ENCODE measurements at regions not wholly inside any gene's neighbourhood (a gene's known extent, or its start where the extent isn't known, plus 50 kb on each side); places are given as distances from the start of the nearest gene placed in this dataset.

DNA sequence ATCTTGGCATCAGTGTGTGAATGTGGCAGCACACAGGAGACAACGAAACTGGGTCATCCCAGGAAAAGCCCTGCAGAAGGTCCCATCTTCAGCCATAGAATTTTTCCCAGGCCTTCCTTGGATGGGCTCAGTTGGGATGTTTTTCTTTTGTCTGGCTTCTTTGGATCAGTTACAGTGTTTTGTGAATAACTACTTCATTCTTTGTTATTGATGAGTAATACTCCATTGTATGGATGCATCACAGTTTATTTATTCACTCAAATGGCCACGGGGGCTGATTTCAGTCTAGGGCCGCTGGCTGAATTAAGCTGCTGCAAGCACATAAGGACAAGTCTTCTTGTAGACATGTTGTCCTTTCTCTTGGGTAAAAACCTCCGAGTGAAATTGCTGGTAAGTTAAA is 81.3 kb upstream of the CD93 start:
- DNase-seq (ENCODE audit: low spot score) = no peak

DNA sequence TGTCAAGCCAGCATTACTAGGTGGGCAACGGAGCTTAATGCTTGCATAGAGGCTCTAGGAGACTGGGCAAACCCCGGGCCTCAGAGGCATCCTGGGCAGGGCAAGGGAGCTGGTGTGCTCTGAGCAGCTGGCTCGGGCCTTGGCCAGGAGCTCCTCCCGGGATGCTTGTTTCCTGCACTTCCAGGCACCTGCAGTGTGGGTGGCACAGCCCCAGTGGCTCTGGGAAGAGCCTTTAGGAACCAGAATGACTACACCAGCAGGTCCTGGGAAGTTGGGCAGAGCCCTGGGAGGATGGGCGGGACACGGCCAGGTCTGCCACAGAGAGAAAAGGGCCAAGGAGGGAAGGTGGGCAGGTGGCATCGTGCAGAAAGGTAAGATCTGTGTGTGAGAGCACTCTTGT is 80.4 kb upstream of the CD93 start:
- DNase-seq (ENCODE audit: low spot score) = no peak

DNA sequence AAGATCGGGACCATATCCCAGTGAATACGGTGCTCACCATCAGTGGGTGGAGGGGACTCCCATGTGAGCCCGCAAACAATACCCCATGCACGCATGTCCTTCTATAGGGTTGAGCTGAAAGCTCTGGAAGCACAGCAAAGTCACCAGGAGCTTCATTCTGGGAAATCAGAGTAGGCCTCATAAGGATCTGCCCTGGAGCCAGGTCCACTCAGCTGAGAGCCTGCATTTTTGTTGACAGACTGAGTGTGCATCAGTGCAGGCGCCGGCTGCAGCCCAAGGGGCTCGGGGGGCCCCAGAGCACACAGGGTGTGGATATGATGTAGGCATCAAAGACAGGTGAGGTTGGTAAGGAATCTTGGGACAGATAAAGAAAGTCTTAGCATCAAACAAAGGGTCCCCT is 79.8 kb upstream of the CD93 start:
- no peak for DNase-seq (ENCODE audit: low spot score)

DNA sequence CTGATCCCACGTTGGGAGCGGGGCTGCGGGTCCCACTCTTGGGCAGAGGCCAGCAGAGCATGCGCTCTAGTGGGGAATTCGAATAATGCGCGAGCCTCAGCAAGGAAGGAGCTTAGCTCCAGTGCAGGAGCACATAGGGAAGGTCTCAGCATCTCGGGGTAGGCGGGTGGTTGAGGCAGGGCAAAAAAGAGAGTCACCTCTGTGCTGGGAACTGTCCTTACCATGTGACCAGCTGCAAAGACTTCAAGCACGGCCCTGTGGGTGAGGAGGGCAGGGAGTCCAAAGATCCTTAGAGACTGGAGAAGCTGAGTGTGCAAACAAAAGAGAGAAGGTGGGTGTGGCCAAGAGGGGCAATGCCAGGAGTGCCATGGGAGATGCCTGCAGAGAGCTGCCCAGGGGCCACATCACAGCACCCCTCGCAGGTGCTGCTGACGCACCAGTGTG is 79.2 kb upstream of the CD93 start:
- DNase-seq (ENCODE audit: low spot score) = no peak

DNA sequence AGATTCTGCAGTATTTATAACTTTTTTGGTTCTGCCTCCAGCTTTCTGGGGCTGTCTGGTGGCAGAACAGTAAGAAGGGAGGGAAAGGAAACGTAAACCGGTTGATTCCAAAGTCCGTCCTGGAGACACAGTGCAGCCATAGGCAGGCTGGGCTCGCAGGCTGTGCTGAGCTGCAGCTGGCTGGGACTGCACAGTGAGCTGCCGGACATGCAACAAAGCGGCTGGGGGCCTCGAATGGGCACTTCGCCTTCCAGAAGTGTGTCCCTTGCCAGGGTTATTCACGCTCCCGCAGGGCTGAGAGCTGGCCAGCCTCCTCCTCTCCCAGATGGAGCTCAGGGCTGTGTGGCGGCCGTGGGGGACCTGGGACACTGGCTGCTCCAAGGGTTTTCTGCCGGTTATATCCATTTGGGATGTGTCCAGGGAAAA is 78.1 kb upstream of the CD93 start:
- DNase-seq (ENCODE audit: low spot score) = no peak

DNA sequence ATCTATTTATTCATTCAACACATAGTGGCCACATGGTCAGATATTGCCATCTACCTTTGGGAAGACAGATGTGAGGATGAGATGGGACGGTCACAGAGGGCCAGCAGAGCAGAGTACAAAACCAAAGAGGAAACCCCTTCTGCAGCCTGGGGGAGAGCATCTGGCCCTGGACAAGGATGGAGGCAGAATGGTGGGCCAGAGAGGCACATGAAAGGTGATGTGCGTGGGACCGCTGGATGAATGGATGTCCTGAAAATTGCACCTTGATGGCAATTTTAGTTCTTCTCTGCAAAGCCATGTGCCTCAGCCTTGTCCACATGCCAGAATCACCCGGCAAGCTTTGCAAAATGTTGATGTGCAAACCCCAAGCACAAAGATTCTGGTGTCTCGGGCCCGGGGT is 77.4 kb upstream of the CD93 start:
- DNase-seq (ENCODE audit: low spot score) = no peak

DNA sequence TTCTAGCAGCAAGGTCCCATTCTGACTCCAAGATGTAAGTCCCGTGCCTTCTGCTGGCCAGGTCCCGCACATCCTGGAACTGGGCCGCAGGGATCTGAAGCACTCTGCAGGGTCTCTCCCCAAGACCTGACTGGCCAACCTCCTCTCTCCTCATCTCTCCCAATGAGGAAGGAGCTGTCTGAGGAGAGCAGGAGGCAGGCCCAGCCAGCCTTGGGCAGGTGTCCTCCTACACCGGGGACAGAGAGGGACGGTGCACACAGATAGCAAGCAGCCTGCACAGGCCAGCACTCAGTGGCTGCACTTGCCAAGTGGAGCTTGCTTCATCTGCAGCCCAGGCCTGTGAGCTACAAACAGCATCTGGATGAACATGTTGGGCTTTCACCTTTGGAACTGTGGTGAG is 76.8 kb upstream of the CD93 start:
- DNase-seq (ENCODE audit: low spot score) = no peak

DNA sequence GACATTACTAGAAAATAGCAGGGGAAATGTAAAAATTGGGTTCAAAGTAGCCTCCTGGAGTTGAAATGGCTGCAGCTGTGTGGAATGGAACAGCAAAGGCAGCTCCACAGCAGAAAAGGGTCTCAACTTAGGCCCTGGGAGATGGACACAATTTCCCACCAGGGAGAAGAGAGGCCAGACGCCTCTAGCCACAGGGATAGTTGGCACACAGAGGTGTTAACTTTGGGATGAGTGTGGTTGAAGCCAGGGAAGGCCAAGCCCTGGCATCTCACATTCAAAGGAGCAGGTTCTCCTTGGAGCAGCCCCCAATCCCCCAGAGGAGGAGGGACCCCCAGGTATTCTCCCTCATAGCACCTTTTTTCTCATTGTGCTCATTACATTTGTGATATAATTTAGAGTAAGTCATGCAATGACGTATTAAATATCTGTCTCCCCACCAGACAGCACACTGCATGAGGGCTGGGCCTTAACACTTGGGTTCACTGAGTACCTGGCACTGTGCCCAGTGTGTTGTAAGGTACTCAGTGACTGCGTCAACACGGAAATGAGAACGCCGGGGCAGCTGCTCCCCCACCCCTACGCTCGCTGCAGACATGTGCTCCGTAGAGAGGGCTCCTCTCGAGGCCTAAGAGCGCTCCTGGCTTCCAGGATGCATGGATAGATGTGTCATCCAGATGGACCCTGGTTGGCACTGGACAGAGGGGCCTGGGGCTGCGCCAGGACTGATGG is 76.0 kb upstream of the CD93 start:
- DNase-seq (ENCODE audit: low spot score) = no peak

DNA sequence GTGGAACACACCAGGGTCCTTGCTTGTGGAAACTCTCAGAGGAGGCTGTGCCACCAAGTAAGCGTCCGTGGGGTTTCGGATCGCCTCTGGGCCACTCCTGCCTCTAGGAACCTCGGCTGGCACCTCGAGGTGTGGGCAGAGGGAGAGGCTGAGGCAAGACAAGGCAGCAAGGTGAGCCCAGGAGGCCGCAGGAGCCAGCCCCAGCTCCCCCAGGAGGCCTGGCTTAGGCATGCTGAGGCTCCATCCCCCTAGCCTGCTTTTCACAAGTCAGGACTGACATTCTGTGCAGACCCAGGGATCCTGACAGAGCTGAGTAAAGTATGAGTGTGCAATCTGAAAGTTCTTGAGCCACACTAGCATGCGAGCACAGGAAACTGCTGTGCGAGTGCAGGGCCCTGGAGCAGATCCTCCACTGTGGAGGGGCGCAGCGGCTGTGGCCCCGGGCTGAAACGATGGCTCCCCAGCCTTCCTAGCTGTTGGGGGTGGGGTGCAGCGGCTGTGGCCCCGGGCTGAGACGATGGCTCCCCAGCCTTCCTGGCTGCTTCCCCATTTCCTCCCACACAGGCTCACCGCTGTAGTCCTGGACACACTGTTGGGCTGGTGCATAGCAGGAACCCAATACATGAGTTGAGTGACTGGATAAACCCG is 75.2 kb upstream of the CD93 start:
- no peak for DNase-seq (ENCODE audit: low spot score)

DNA sequence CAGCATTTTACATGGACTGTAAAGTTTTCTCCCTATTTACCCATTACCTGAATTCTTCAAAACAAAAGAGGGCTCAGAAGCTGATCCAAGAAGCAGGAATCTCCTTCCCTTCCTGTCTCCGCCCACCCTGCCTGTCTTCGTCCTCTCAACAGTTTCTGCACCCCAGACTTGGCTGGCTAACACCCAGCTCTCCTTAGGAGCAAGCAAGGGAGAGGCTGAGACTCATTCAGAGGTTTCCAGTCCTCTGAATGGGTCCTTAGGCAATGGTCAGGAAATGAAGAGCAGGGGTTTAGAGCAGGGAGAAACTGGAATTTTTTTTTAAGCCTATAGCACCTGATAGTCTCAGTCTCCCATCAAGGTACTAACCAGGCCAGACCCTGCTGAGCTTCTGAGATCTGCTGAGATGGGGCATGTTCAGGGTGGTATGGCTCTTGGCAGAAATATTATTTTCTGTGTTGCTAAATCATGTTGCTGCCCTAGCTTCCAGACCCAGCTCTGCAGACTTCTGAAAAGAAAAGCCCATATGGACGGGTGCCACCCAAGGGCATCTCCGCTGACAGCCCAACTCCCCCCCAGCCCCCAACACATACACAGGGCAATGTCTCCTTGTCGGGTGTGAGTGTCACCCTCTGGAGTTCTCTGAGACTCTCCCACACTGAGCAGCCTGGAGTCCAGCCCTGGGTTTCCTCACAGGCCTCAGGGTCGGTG is 74.6 kb upstream of the CD93 start:
- no peak for DNase-seq (ENCODE audit: low spot score)

DNA sequence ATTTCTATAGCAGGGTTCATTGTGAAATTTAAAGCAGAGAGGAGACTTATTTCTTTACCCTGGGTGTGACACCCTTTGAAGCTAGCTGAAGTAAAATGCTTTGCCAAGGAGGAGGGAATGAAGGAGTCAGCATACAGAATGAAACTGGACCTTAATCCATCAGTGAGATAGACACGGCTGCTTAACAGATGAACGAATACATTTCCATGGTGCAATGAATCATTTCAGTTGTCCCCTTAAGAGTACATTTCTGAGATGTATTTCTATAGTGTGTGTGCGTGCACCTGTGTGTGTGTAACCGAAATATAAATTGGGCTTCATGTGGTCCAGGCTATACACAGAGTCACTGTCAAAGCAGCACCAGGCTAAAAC is 73.8 kb upstream of the CD93 start:
- no peak for DNase-seq (ENCODE audit: low spot score)

DNA sequence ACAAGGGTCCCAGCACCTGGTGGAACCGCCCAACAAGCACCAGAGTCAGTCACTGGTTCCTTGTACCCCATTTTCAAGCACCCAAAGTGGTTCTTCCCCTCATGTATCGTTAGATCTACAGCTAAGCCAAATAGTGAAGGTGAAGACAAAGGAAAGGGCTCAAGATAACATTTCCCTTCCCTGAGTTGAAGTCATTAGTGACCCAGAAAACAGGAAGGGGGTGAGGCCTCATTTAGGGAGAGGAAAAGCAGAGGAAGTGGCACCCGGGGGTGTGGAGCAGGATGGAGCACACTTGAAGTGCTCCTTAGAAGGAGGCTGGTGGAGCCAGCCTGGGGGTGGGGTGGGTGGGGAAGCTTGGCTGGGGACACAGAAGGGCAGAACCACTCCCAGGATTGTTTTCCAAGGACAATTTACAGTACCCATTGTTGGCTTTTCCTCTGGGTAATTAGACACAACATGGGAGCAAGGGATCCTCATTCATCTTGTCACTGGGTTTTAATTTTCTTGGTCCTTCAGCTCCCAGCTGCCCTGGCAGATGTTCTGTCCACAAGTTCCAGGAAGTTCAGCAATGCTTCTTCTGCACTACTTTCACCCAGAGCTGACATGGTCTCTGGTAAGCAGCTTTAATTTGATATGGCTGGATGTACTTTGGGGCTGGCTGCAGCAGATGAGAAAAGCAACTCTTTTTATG is 73.3 kb upstream of the CD93 start:
- DNase-seq (ENCODE audit: low spot score) = no peak

DNA sequence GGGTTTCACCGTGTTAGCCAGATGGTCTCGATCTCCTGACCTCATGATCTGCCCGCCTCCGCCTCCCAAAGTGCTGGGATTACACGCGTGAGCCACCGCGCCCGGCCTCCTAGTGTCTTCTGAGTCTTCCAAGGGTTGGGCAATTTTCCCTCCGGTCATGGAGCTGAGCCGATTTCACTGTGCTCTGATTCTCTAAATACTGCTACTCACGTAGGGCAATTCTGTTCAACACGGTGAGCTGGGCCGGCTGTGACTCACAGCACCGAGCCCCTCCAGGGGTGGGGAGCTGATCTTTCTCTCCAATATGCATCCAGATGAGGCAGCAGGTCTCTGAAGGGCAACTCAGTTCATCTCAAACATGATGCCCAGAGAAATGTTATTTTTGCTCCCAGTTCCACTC is 71.6 kb upstream of the CD93 start:
- no peak for DNase-seq (ENCODE audit: low spot score)

DNA sequence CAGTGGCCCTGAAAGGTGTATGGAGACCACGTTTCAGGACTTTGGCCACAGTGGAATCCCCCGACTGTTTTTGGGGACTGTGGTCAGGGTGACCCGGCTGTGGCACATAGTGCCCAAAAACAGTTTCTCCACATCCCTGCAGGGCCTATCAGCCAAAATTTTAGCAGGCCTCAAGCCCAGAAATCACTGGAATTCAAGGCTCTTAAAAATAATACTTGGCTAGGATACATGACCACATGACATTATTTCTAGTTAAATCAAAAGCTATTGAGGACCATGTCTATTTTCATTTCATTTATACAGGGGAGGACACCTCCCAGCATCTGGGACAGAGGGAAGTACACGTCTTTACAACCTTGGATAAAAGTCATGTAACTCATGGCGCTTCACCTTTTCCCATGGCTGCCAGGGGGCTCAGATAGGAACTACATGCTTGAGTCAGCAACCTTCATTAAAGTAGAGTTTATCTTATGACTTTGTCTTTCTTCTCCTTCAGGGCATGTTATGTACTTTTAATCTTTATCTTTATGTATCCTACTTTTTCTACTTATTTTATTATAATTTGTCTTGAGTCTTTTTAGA is 70.8 kb upstream of the CD93 start:
- peak; percentile 31 for DNase-seq (ENCODE audit: low spot score)

DNA sequence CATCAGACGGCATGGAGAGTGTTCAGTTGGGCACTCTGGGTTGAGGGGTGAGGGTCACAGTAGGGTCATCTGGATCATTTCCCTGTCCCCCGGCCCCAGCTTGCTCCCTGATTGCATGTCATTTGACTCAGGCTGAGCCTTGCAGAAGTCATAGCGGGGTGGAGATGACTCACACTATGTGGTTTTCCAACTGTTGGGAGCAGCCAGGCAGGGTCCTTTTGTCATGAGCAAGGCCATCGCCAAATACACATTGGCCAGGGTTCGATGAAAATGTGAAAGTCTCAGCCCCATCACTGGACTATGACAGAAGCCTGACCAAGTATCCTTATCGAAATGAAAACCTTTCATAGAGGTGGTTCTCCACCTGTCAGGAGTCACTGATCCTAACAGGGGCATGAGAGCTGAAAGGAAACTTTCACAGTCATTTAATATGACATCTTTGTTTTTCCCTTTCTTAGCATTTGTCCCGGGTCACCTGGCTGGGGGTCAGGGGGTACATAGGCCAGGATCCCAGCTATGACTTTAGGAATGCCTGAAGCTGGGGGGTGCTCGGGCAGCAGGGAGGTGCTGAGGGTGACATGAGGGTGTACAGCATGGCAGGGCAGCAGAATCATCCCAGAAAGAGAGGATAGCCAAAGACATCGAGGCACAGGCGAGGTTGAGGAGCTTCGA is 70.2 kb upstream of the CD93 start:
- peak; percentile 82 for DNase-seq (ENCODE audit: low spot score)

DNA sequence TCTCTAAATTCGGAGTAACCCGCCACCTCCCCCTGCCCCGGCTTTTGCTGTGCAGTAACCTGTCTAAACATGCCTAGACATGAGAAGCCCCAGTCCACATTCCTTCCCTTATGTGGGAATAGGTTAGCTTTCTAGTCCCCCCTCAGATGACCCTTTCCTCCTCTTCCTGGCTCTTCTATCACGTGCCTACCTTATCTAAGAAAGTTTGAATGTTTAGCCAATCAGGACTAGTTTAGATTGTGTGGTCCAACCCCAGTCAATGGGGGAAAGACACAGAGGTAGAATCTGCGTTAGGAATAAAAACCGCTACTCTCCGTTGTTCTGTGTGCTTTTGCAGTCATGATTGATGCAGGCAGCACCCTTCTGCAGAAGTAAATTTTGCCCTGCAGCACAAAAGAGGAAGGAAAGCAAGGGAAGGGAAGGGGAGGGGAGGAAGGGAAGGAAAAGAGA is 69.0 kb upstream of the CD93 start:
- no peak for DNase-seq (ENCODE audit: low spot score)

DNA sequence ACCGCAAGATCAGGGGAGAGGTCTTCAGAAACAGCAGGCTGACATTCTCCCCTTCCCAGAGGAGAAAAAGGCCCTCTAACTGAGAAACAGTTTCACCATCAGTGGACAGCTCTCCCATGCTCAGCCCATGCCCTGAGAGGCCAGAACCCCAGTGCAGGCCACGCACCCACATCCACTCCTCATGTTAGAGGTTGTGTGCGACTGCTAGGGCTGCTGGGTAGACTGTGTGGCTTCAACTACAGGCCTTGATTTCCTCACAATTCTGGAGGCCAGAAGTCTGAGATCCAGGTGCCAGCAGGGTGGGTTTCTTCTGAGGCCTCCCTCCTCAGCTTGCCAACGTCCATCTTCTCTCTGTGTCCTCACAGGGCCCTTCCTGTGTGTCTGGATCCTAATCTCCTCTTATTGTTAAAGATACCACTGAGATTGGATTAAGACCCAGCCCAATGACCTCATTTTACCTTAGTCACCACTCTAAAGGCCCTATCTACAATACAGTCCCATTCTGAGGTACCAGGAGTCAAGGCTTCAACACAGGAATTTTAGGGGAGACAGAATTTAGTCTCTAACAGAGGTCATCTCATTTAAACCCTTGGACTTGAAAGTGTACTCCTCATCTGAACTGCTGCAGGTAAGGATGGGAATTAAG is 67.7 kb upstream of the CD93 start:
- DNase-seq (ENCODE audit: low spot score) = no peak

DNA sequence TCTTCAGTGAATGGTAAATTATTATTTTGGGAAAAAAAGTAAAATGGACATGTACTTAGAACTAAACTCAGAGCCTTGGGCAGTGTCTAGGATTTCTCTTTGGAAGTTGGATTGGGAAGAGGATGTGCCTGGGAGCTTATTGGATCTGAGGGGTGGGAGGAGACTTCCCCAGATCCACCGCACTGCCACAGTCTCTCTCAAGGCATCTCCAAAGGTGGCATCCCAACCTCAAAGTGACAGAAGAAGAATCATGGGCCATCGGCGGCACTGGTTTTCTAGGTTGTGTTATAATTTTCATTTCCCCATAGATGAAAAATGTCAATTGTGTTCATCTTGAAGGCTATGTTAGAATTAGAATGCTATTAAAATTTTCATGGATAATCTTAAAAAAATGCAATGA is 66.8 kb upstream of the CD93 start:
- DNase-seq (ENCODE audit: low spot score) = no peak

DNA sequence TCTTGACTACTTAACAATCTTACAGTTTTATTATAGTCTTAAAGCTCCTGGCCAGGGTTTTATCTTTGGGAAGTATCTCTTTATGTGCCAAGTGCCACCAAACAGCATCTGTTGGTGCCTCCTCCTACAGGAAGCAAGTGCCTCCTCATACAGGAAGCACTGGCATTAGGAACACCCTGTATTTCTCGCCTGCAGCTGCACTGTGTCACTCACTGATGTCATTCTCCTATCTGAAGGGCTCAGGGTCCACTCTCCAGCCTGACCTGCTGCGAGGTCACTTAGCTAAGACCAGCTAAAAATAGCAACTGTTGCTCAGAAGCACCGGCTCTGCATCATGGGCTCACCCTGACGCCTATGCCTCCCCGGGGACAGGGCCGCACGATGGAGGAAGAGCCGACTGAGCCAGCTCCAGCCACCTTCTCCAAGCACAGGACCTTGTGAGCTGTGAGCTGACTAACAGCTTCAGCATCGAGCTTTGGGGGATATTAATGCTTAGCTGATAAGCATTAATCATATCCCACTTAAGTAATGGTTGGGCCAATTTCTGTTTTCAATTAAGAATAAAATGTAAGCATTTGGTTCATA is 66.3 kb upstream of the CD93 start:
- DNase-seq (ENCODE audit: low spot score) = peak; percentile 77

DNA sequence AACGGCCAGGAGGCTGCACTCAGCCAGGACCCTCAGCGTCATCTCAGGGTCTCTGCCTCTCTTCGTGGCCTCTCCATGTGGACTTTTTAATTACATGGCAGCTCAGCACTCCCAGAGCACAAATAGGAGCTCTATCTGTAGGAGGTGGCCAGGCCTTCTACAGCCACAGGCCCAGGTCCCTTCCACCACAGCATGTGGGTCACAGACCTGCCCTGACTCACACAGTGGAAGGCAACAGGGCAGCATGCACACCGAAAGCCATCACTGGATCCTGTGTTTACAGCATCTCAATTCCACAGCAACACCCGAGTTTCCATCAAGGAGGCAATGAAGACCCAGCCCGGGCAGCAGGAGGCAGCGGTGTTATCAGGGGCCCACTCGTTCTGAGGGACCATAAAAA is 65.8 kb upstream of the CD93 start:
- DNase-seq (ENCODE audit: low spot score) = peak; percentile 30
